B cell (primary cell): ENCODE measurements at regions not wholly inside any gene's neighbourhood (a gene's known extent, or its start where the extent isn't known, plus 50 kb on each side); places are given as distances from the start of the nearest gene placed in this dataset.

Experiments used
- ATAC-seq: fragments of 200-7000 bp; cut with Tn5 transposase; one replicate; pipeline ENCODE4 v1.10.0; 2021; ENCODE audit warnings: low read depth, mild to moderate bottlenecking, moderate number of reproducible peaks, moderate library complexity
- CTCF ChIA-PET: fragments of 350-600 bp; sonication (Branson Sonifier 250); formaldehyde crosslinking; loops from one replicate; lab custom pipeline; 2021; ENCODE audit warnings: antibody characterized with exemption, inconsistent platforms; lab: Charles Lee
- POLR2A ChIA-PET: fragments of 350-600 bp; sonication (Branson Sonifier 250); formaldehyde crosslinking; loops from one replicate; lab custom pipeline; 2021; ENCODE audit warnings: antibody characterized with exemption; lab: Charles Lee
- DNase-seq: peaks from one replicate; pipeline ENCODE4 v3.0.0; 2013
- H2AFZ ChIP-seq: 2 replicates; pipeline ENCODE4 v1.6.1; 2012; ENCODE audit warnings: mild to moderate bottlenecking, low read depth, low read length; ENCODE audit not compliant: insufficient read depth, poor library complexity, severe bottlenecking
- H3K27ac ChIP-seq, 2 donors: 1 replicate in 1 of 2; 2 replicates in 1 of 2; pipeline ENCODE4 v1.5.1; 2012 to 2013; ENCODE audit warnings: low read length in 2 of 2, mild to moderate bottlenecking in 2 of 2, moderate library complexity in 1 of 2
- H3K27me3 ChIP-seq, 4 experiments: fragments of 200-600 bp in 1 of 4; sonication (generic) in 1 of 4; replicated peaks in 1 of 4; 1 replicate in 2 of 4; 2 replicates in 2 of 4; pipeline versions ENCODE4 v1.6.1 to v1.7.0; 2013 to 2016; ENCODE audit warnings: low read length in 3 of 4, mild to moderate bottlenecking in 2 of 4, mixed read lengths in 1 of 4, moderate library complexity in 1 of 4; ENCODE audit not compliant: insufficient read depth in 4 of 4, control insufficient read depth in 3 of 4; ENCODE audit errors: control extremely low read depth in 1 of 4
- H3K36me3 ChIP-seq, 2 experiments: replicated peaks in 1 of 2; 1 replicate in 1 of 2; 2 replicates in 1 of 2; pipeline versions ENCODE4 v1.6.1 to v1.7.1; 2013; ENCODE audit warnings: low read length in 1 of 2; ENCODE audit not compliant: insufficient read depth in 2 of 2, control insufficient read depth in 1 of 2; ENCODE audit errors: control extremely low read depth in 1 of 2, extremely low read depth in 1 of 2
- H3K4me1 ChIP-seq, 2 donors: fragments of 200-600 bp in 1 of 2; sonication (generic) in 1 of 2; 1 replicate in 1 of 2; 2 replicates in 1 of 2; pipeline versions ENCODE4 v1.5.1 to v1.6.1; 2013 to 2017; ENCODE audit warnings: low read length in 2 of 2; ENCODE audit not compliant: control insufficient read depth in 2 of 2, insufficient read depth in 2 of 2
- H3K4me2 ChIP-seq: replicated peaks from 2 replicates; pipeline ENCODE3; 2012; ENCODE audit warnings: mild to moderate bottlenecking, low read depth, low read length; ENCODE audit not compliant: poor library complexity, severe bottlenecking
- H3K4me3 ChIP-seq, 5 experiments: fragments of 200-600 bp in 1 of 5; sonication (generic) in 1 of 5; 1 replicate in 3 of 5; 2 replicates in 2 of 5; pipeline versions ENCODE4 v1.5.1 to v1.7.0; 2011 to 2016; ENCODE audit warnings: low read length in 4 of 5, mild to moderate bottlenecking in 4 of 5, low read depth in 2 of 5, control low read depth in 1 of 5, moderate library complexity in 1 of 5; ENCODE audit not compliant: insufficient read depth in 1 of 5; ENCODE audit errors: control extremely low read depth in 1 of 5, extremely low read depth in 1 of 5
- H3K79me2 ChIP-seq: fragments of 200-600 bp; sonication (generic); one replicate; pipeline ENCODE4 v1.6.0; 2016; ENCODE audit warnings: low read length; ENCODE audit not compliant: control insufficient read depth, insufficient read depth
- H3K9ac ChIP-seq: fragments of 200-600 bp; sonication (generic); 2 replicates; pipeline ENCODE4 v1.6.1; 2017; ENCODE audit warnings: mild to moderate bottlenecking, low read length, moderate library complexity
- H3K9me3 ChIP-seq, 3 donors: one replicate each; pipeline versions ENCODE4 v1.6.1 to v1.7.1; 2013; ENCODE audit warnings: low read length in 2 of 3; ENCODE audit not compliant: control insufficient read depth in 2 of 3, insufficient read depth in 1 of 3; ENCODE audit errors: control extremely low read depth in 1 of 3
- H4K20me1 ChIP-seq: 2 replicates; pipeline ENCODE4 v1.6.0; 2012; ENCODE audit warnings: mild to moderate bottlenecking, low read length; ENCODE audit not compliant: insufficient read depth, control insufficient read depth, poor library complexity, severe bottlenecking
- H3K27ac Mint-ChIP-seq: one replicate; pipeline ENCODE4 v1.8.0; 2021; ENCODE audit warnings: mixed read lengths
- H3K27me3 Mint-ChIP-seq: one replicate; pipeline ENCODE4 v1.8.0; 2021; ENCODE audit warnings: mixed read lengths
- H3K4me1 Mint-ChIP-seq: one replicate; pipeline ENCODE4 v1.8.0; 2021; ENCODE audit warnings: mixed read lengths
- H3K4me3 Mint-ChIP-seq: one replicate; pipeline ENCODE4 v1.8.0; 2021; ENCODE audit warnings: mixed read lengths
- H3K9me3 Mint-ChIP-seq: one replicate; pipeline ENCODE4 v1.8.0; 2022; ENCODE audit warnings: mixed read lengths; ENCODE audit not compliant: insufficient read depth
- CTCF ChIP-seq: fragments of 200-600 bp; IDR thresholded peaks from one replicate; pipeline ENCODE4 v1.8.0; 2022; ENCODE audit warnings: antibody characterized with exemption, mild to moderate bottlenecking
- EZH2 ChIP-seq: IDR thresholded peaks from 2 replicates; pipeline ENCODE4 v1.6.1; 2012; ENCODE audit warnings: borderline replicate concordance, low read depth, mild to moderate bottlenecking, moderate library complexity, low read length; ENCODE audit not compliant: insufficient read depth, poor library complexity, severe bottlenecking
- WGBS: methylation state at CpG from one replicate; pipeline ENCODE4 v1.1.5; 2013; ENCODE audit warnings: missing lambda C conversion rate; ENCODE audit not compliant: insufficient coverage; 5-methylcytosine and 5-hydroxymethylcytosine counted together
- intact Hi-C: fragments of 100-400 bp; cut with micrococcal nuclease; formaldehyde crosslinking; loops from one replicate; pipeline ENCODE4 v1.10.0; 2022

GRCh38 chr10:55220975-55221374 lies 419.9 kb upstream of the PCDH15 start:
- peaks cover 2% of the 10 kb centered on the region for H3K9me3 Mint-ChIP-seq
- Histone ChIP-seq H2AFZ (no peak overlapping the region), H3K36me3 (no peaks in the 10 kb centered on the region), H3K9ac (no peak overlapping the region), H3K4me2 (no peak overlapping the region), H3K27ac (no peak overlapping the region), H3K79me2 (no peaks in the 10 kb centered on the region), H3K4me3 (no peak overlapping the region), H4K20me1 (no peaks in the 10 kb centered on the region), H3K4me1 (no peaks in the 10 kb centered on the region), H3K27me3 (no peaks in the 10 kb centered on the region), H3K9me3 (no peaks in the 10 kb centered on the region)
- DNase-seq (no peak), ATAC-seq (no peak)
- no peaks in the 10 kb centered on the region for H3K4me1 Mint-ChIP-seq
- no peak overlapping the region for H3K27ac Mint-ChIP-seq
- intact Hi-C loops: no loop called here
- POLR2A ChIA-PET: no interaction called here
- CTCF ChIA-PET: no interaction called here
- no peak overlapping the region for H3K4me3 Mint-ChIP-seq
- H3K27me3 Mint-ChIP-seq: no peaks in the 10 kb centered on the region
- TF ChIP-seq EZH2 (no peak), CTCF (no peak)

GRCh38 chr10:55215699-55216098 lies 414.7 kb upstream of the PCDH15 start:
- H3K9me3 ChIP-seq: no peaks in the 10 kb centered on the region
- H3K79me2 ChIP-seq: no peaks in the 10 kb centered on the region
- H3K9ac ChIP-seq: no peak overlapping the region
- H2AFZ ChIP-seq: no peak overlapping the region
- no peaks in the 10 kb centered on the region for H3K27me3 Mint-ChIP-seq
- intact Hi-C loops: no loop called here
- no peaks in the 10 kb centered on the region for H3K27me3 ChIP-seq
- H4K20me1 ChIP-seq: no peaks in the 10 kb centered on the region
- DNase-seq (no peak), ATAC-seq (no peak)
- H3K4me1 ChIP-seq: no peaks in the 10 kb centered on the region
- no peak overlapping the region for H3K4me3 ChIP-seq
- no peak overlapping the region for H3K27ac ChIP-seq
- no peak for TF ChIP-seq CTCF
- TF ChIP-seq EZH2: no peak
- WGBS: no CpG with 5 or more reads among the region's 1 CpG
- no peak overlapping the region for H3K4me2 ChIP-seq
- ChIA-PET CTCF (no interaction called here), POLR2A (no interaction called here)
- H3K27ac Mint-ChIP-seq: no peak overlapping the region
- H3K9me3 Mint-ChIP-seq: no peaks in the 10 kb centered on the region
- H3K4me3 Mint-ChIP-seq: no peak overlapping the region
- H3K4me1 Mint-ChIP-seq: no peaks in the 10 kb centered on the region
- no peaks in the 10 kb centered on the region for H3K36me3 ChIP-seq
